Kidney epithelial cell (primary cell): ENCODE measurements at regions not wholly inside any gene's neighbourhood (a gene's known extent, or its start where the extent isn't known, plus 50 kb on each side); places are given as distances from the start of the nearest gene placed in this dataset.

Experiments
- DNase-seq: peaks from one replicate; pipeline ENCODE4 v3.0.0-alpha.2; 2010; ENCODE audit warnings: low read depth
- H3K27me3 ChIP-seq: 2 replicates; pipeline ENCODE4 v1.6.0; 2011; ENCODE audit warnings: low read length; ENCODE audit not compliant: control insufficient read depth, insufficient read depth
- H3K36me3 ChIP-seq: 2 replicates; pipeline ENCODE4 v1.5.1; 2011; ENCODE audit warnings: low read length; ENCODE audit not compliant: control insufficient read depth, insufficient read depth
- H3K4me3 ChIP-seq: 2 replicates; pipeline ENCODE4 v1.5.1; 2011; ENCODE audit warnings: low read depth, mild to moderate bottlenecking, control low read depth, low read length
- CTCF ChIP-seq: IDR thresholded peaks from 2 replicates; pipeline ENCODE4 v1.5.1; 2011; ENCODE audit warnings: mild to moderate bottlenecking, moderate library complexity, low read length, control low read depth, inconsistent platforms; ENCODE audit not compliant: insufficient read depth, poor library complexity, severe bottlenecking

DNA sequence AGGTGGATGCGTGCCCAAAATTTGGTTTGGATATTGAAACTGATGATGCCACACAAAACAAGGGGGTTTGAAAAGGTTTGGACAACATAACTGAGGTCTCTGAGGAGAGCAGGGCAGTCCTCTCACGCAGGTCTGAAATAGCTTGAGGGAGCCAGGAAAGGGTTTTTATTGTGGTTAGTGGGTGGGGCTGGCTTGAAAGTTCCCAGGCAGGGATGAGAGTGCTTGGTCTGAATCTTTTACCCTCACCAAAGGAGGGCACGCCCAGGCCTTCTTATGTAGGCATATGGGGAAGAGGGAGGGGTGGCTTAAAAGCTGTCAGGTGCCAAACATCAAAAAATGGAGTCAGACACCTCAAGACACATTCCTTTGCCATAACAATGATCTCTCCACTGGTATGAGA, 493.1 kb upstream of the CCDC196 start:
- no peak overlapping the region for H3K4me3 ChIP-seq
- no peaks in the 10 kb centered on the region for H3K27me3 ChIP-seq
- DNase-seq, result no peak
- H3K36me3 ChIP-seq, result no peaks in the 10 kb centered on the region
- TF ChIP-seq CTCF, result no peak

- no peaks in the 10 kb centered on the region for H3K36me3 ChIP-seq
- TF ChIP-seq CTCF, result no peak
- H3K4me3 ChIP-seq, result no peak overlapping the region
- no peak for DNase-seq
- no peaks in the 10 kb centered on the region for H3K27me3 ChIP-seq
Observed at GRCh38 chr14:65993996-65994395, 492.2 kb upstream of the CCDC196 start.

GRCh38 chr14:65997347-65997746, 488.8 kb upstream of the CCDC196 start:
- no peaks in the 10 kb centered on the region for H3K36me3 ChIP-seq
- no peak for TF ChIP-seq CTCF
- no peaks in the 10 kb centered on the region for H3K27me3 ChIP-seq
- DNase-seq, result no peak
- H3K4me3 ChIP-seq, result no peak overlapping the region

DNA sequence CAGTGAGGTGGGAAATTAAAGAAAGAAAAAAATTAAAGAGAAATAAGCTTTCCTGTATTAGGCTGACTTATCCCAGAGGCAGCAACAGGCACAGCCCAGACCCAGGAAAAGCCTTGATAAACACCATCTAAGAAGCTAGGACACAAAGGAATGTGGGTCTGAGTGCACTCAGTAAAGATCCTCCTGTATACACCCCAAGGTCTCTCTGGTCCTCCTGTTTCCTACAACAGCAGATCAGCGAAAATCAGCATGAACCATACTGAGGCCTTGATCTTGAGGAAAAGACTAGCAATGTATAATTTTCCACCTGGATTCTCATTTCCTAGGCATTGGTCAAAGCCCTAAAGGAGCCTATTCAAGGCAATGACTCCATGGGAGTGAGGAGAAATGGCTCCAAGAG, 486.3 kb upstream of the CCDC196 start:
- Histone ChIP-seq H3K4me3 (no peak overlapping the region), H3K36me3 (no peaks in the 10 kb centered on the region), H3K27me3 (no peaks in the 10 kb centered on the region)
- TF ChIP-seq CTCF, result no peak
- no peak for DNase-seq

DNA sequence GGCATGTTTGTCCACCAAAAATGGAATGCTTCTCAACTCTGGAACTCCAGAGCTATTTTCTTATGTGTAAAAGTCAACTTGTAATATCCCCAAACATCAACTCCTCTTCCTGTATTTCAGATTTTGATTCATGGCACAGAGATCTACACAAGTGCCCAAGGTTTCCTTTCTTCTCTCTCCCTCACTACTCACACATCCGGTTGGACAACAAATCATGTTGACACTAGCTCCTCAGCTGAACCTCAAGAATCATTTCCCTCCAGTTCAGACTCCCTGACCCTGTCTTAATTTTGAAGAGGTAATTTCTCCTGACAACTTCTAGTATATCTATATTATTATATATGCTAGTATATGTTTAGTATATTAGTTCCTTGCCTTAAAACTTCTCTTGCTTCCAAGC, 485.4 kb upstream of the CCDC196 start:
- Histone ChIP-seq H3K36me3 (no peaks in the 10 kb centered on the region), H3K4me3 (no peak overlapping the region), H3K27me3 (no peaks in the 10 kb centered on the region)
- no peak for TF ChIP-seq CTCF
- no peak for DNase-seq

DNA sequence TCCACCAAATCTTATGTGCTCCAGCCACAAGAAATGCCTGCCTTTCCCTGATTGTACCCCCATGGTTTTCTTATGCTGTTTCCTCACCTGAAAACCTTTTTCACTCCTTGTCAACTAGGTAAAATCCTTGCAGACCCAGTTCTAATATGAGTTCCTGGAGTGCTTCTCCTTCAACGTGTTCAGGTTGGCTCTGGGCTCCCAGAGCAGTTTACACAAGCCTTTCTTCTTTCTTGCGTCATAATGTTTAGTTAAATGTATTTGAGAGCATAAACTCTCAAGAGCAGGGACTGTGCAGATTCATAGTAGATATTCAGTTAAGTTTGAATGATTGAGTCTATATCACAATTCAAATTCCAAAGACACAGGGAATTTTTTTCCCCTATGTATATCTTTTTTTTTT, 484.8 kb upstream of the CCDC196 start:
- Histone ChIP-seq H3K4me3 (no peak overlapping the region), H3K27me3 (no peaks in the 10 kb centered on the region), H3K36me3 (no peaks in the 10 kb centered on the region)
- TF ChIP-seq CTCF, result no peak
- DNase-seq, result no peak
